Astrocyte of the hippocampus (primary cell): ENCODE measurements at regions not wholly inside any gene's neighbourhood (a gene's known extent, or its start where the extent isn't known, plus 50 kb on each side); places are given as distances from the start of the nearest gene placed in this dataset.
"Not testable (repeated sequence)": the region's sequence is repeated elsewhere in the genome, so short reads cannot be mapped to it uniquely, and the experiment has no call there.

ENCODE experiments used
- DNase-seq: peaks from one replicate; pipeline ENCODE4 v3.0.0; 2011; ENCODE audit warnings: low read depth, low spot score

DNA sequence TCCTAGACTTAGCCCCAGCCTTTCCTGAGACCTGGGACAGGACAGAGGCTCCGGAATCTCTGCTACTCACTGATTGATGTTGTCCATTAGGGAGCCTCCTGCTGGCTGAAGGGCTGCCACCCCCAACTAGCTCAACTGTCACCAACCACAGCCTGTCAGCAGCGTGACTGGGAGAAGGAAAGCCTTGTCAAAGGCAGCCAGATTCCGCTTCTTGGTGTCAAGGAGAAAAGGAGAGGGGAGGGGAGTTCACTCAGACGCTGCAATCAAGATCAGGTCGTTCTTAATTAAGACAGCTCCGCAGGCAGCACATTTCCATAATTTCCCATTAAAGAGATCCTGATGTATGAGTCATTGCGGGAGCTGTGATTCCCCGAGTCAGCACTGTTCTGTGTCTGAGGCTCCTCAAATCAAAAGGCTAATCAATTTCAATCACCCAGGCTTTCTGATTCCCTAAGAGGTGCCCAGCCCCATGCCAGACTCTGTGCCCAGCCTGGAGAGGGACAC is 152.8 kb upstream of the ZBED5 start:
- DNase-seq: peak; percentile 46

DNA sequence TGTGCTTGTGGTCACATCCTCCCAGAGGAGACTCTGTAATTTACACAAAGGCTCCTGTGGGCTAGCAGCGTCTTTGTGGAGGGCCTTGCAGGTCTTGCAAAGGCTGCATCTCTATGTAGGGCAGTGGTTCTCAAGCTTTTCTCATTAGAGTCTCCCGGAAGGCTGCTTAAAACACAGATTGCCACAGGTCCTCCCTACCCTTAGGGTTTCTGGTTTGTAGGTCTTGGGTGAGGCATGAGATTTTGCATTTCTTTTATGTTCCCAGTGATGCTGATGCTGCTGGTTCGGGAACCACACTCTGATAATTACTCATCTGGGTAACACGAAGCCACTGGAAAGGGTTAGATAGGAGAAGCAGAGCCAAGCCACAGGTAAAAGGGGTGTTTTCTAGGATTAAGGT is 151.3 kb upstream of the ZBED5 start:
- no peak for DNase-seq

- DNase-seq: no peak
Measured at GRCh38 chr11:11004069-11004468, 146.2 kb upstream of the ZBED5 start.

DNA sequence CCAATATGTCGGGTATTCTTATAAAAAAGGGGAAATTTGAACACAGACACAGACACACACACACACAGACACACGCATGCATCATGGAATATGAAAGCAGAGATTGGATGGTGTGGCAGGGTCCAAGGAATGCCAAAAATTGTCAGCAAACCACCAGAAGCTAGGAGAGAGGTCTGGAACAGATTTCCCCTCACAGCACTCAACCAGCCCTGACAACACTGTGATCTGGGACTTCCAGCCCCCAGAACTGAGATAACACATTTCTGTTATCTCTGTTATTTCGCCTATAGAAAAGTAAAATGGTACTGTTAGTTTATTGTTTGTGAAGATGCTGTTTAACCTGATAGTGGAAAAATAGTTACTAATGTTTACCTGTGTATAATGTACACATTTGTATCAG is 145.4 kb upstream of the ZBED5 start:
- no peak for DNase-seq

- DNase-seq: no peak
Measured at GRCh38 chr11:11000579-11001283, 142.9 kb upstream of the ZBED5 start.

GRCh38 chr11:10998674-10999073 is 140.8 kb upstream of the ZBED5 start:
- no peak for DNase-seq

DNA sequence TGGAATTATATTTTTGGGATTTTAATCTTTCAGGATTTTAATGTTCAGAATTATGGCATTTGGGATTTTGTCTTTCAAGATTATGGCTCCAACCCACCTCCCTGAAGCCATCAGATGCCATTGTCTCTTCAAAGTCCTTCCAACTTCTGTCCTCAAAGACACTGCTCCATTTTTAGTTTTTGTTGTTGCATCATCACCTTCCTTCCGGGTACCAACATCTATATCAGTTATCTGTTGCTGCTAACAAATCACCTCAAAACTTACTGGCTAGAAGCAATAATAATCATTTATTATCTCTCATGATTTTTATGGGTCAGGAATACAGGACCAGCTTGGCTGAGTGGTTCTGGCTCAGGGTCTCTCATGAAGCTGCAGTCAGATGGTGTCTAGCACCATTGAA is 138.8 kb upstream of the ZBED5 start:
- DNase-seq: no peak

- DNase-seq: no peak
Measured at GRCh38 chr11:10993640-10994039, 135.8 kb upstream of the ZBED5 start.

DNA sequence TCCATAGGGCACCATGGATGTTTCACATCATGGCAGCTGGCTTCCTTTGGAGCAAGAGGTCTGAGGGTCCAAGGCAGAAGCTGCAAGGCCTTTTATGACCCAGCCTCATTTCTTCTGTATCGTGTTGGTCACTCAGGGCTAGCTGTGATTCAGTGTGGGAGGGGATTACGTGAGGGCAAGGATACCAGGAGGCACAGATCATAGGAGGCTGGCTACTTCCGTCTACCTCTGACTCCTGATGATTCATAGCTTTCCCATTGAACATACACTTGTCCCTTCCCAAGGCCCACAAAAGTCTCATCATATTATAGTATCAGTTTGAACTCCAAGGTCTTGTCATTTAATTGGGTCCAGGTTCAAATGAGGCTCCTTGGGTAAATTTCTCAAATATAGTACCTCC is 135.3 kb upstream of the ZBED5 start:
- no peak for DNase-seq

- DNase-seq: no peak
Measured at GRCh38 chr11:10991393-10991792, 133.5 kb upstream of the ZBED5 start.

GRCh38 chr11:10990637-10991193 is 132.9 kb upstream of the ZBED5 start:
- DNase-seq: no peak

- no peak for DNase-seq
Measured at GRCh38 chr11:10990160-10990559, 132.3 kb upstream of the ZBED5 start.

GRCh38 chr11:10986006-10986405 is 128.2 kb upstream of the ZBED5 start:
- no peak for DNase-seq

DNA sequence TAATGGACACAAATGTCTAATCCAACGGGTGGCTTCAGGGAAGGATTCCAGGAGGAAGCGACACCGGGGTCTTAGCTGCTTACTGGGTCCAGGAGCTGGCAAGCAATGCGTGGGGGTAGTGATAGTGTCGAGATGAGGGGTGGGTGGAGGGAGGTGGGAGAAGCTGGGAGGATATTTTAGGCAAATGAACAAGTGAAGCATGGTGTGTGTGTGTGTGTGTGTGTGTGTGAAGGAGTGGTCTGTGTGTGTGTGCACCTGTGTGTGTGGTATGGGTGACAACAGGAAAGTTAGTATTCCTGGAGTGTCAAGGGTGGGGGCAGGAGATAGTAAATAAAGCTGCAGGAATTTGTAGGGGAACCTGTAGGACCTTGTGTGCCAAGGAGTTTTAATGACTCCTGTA is 126.9 kb upstream of the ZBED5 start:
- DNase-seq: no peak

DNA sequence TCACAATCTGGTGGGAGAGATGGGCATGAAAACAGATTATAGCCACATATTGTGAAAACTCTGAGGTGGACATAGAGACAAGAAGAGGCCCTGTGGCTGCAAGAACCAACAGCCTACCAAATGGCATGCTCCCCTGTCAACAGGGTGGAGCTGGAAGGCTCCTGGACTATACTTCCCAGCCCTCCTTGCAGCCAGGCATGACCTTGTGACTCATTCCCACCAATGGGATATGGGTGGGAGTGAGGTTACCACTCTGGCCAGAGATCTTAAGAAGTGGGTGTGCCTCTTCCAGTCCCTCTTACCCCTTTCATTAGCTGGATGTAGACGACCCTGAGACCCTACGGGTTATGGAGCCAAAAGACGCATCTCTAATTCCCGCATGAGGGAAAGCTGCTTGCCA is 126.4 kb upstream of the ZBED5 start:
- DNase-seq: no peak

DNA sequence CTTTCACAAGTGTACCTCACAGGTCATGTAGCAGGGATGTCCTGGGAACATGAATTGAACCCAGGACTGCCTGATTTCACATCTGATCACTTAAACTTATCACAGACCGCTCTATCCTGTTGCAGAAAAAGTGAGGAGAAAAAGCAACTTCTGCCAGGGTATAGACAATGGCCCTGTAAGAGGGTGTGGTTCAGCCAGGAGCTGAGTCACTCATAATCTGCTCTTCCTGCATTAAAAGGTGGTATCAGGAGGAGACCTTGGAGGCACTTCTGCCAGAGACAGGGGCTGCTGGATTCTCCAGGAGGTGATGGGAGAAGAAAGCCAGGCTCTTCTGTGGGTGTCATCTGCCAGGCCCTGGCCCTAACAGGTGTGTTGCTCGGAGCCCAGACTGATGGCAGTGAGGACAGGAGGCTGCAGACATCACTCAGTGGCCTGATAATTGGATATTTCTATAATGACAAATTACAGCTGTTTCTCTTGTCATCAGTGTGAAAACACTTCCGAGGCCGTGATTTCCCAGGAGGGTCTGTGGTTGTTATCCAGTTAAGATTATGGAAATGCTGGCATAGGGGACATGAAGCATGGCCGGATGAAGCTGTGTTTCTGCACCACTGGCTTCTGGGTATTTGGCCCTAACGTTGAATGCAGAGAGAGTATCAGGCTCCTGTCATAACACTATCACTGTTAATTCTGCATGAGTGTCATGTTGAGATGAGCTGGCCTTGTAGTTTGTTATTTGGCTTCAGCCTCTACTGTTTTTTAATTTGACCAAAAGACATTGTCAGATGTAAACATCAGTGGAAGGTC is 125.1 kb upstream of the ZBED5 start:
- DNase-seq: no peak

GRCh38 chr11:10979529-10979928 is 121.7 kb upstream of the ZBED5 start:
- no peak for DNase-seq

DNA sequence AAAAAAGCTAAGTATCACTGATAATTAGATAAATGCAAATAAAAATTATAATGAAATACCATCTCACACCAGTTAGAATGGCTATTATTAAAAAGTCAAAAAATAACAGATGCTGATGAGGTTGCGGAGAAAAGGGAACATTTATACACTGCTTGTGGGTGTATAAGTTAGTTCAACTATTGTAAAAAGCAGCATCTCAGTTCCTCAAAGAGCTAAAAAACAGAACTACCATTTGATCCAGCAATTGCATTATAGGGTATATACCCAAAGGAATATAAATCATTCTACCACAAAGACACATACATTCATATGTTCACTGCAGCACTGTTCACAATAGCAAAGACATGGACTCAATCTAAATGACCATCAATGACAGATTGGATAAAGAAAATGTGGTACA is 120.3 kb upstream of the ZBED5 start:
- no peak for DNase-seq

GRCh38 chr11:10975287-10975721 is 117.5 kb upstream of the ZBED5 start:
- DNase-seq: peak; percentile 36

- no peak for DNase-seq
Measured at GRCh38 chr11:10973416-10973815, 115.6 kb upstream of the ZBED5 start.

- no peak for DNase-seq
Measured at GRCh38 chr11:10970926-10971325, 113.1 kb upstream of the ZBED5 start.

DNA sequence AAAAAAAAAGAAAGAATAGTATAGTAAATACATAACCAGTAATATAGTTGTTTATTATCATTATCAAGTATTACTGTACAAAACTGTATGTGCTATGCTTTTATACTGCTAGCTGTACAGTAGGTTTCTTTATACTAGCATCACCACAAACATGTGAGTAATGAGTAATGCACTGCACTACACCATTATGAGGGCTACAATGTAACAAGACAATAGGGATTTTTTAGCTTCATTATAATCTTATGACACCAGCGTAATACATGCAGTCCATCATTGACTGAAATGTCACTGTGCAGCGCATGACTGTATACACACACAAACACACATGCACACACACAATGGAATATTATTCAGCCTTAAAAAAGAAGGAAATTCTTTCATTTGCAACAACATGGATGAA is 111.5 kb upstream of the ZBED5 start:
- no peak for DNase-seq

GRCh38 chr11:10956884-10957283 is 99.0 kb upstream of the ZBED5 start:
- DNase-seq: not testable (repeated sequence)
